Dermis blood vessel endothelial cell (primary cell): ENCODE measurements at regions not wholly inside any gene's neighbourhood (a gene's known extent, or its start where the extent isn't known, plus 50 kb on each side); places are given as distances from the start of the nearest gene placed in this dataset.

Experiments used
- DNase-seq: peaks from one replicate; pipeline ENCODE4 v3.0.0; 2010

DNA sequence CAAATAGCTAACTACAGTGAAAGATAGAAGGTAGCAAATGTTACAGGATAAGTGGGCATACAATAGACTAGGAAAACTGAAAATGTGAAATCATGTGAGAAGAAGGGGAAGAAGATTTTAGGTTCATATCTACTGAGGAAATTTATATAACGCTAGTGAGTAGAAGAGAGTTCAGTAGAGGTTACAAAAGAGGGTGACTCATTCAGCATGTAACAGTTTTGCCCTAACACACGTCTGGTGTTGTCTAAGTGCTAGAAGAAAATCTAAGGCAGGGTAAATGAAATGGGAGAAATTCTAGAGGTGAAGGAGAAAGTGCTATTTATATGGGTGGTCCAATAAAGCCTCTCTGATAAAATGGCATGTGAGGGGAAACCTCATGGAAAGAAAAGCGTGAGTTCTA lies 731.4 kb upstream of the POT1 start:
- no peak for DNase-seq

DNA sequence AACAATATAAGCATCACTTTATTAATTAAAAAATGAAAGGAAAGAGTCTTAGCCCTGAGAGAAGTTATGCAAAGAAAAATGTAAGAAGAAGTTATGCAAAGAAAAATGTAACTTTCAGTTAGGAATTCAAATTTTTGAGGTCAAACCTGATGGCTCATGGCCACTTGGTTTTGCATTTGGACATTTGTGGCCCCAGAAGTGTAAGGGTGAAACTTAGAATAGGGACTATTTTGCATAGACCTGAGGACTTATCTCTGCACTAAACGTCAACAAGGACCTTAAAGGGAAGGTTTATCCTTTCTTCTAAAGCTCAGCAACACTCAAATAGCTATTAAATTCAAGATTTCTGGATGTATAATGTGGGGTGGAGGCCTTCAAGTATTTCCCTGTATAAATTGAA lies 724.5 kb upstream of the POT1 start:
- no peak for DNase-seq

DNA sequence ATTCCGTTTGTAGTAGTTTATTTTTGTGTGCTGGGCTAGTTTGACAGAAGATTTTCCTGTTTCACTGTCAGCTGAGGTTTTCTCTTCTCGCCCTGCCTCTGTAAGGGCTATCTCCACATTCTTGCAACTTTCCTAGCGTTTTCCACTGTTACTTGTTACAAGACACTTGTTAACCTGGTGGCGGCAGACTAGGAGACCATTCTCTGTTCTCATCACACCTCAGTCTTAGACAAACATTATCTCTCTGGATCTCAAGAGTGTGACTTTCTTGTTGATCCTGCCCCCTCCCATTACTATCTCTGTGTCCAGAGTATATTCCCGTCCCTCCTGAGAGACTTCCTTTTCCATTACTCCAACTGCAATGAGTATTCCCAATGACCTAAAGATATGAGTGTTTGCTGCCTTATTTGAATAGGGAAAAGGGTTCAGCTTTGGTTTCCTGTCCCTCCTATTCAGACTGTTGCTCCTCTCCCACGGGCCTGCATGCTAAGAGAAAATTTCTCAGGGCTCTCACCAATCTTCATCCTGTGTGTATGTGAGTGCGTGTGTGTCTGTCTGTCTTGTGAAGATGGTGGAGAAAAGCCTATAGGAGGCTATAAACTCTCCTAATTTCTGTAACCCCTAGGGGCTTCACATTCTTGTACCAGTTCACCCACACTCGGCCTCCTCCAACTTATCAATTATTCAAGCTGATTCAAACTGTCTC lies 722.4 kb upstream of the POT1 start:
- no peak for DNase-seq

DNA sequence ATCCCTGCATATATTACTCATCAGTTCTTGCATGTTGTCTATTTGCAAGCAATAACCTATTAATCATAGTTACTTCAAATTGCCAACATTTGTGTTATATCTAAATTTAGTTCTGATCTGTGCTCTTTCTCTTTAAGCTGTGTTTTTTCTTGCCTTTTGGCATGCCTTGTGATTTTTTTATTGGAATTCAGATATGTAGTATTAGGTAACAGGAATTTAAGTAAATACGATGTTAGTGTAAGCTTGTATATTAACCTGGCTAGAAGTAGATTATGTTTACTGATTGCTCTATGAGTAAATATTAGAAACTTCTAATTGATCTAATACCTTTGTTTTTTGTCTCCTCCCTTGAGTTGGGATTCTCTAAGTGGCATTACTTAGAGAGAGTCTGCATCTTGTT lies 718.9 kb upstream of the POT1 start:
- DNase-seq: no peak

GRCh38 chr7:125645770-125646169 lies 716.1 kb upstream of the POT1 start:
- DNase-seq: no peak

DNA sequence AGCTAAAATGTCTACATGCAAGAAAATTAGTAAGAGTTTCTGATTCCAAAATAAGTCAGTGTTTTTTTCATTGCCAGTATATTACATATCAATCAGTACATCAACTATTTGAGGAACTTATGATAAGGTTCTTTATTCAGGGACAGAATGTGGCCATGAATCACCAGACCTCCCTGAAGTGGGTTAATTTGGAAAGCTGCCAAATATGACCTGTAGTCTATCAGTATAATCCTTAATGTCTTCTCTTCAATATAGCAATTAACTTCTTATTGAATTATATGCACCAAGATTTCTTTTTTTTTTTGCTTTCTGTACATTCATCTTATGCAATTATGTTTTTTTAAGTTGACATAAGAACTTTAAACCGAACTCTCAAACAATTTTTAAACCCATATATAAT lies 714.5 kb upstream of the POT1 start:
- DNase-seq: no peak

DNA sequence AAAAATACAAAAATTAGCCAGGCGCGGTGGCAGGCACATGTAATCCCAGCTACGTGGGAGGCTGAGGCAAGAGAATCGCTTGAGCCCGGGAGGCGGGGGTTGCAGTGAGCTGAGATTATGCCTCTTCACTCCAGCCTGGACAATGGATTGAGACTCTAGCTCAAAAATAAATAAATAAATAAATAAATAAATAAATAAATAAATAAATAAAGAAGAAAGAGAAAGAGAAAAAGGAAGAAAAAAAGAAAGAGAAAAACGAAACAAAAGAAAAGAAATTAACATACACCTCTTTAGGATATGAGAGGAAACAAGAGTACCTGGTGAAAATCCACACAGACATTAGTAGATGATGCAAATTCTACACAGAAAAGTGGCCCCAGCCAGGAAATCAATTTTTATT lies 713.7 kb upstream of the POT1 start:
- DNase-seq: no peak

DNA sequence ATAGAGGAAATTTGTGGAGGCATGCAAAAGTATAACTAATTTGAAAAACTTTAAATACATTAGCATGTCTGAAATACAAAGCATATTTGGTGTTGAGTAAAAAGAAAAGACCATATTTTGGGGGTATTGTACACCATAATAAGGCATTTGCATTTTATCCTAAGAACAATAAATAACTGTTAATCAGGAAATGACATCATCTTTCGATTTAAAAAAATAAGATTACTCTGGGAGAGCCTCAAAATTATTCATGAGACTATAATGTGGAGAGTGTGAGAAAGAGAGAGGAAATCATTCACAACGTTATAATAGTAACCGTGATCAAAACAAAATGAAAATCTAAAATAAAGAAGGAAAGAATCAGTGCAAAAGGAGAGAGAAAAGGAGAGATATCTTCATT lies 712.3 kb upstream of the POT1 start:
- no peak for DNase-seq

GRCh38 chr7:125636320-125636962 lies 706.8 kb upstream of the POT1 start:
- DNase-seq: no peak

DNA sequence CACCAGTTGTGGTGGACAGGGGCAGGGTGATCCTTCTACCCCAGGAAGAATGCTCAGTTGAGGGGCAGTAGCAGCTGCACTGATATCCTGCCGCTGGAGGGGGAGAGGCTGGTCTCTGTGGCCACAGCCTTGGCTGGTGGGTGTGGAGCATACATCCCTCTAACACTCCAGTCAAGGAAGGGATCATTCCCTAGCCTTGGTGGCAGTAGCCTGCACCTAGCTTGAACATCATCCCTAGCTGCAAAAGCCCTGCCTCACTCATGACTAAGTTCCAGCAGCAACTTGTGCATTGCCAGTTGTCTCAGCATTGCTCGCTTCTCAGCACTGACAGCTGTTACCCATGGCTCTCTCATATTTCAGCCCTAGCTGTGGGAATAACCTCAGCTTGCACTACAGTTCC lies 688.9 kb upstream of the POT1 start:
- DNase-seq: no peak

GRCh38 chr7:125611582-125611981 lies 682.0 kb upstream of the POT1 start:
- DNase-seq: no peak

- DNase-seq: no peak
These were observed 677.0 kb upstream of the POT1 start for GRCh38 chr7:125606671-125607070.

- DNase-seq: no peak
These were observed 675.6 kb upstream of the POT1 start for GRCh38 chr7:125605241-125605640.

DNA sequence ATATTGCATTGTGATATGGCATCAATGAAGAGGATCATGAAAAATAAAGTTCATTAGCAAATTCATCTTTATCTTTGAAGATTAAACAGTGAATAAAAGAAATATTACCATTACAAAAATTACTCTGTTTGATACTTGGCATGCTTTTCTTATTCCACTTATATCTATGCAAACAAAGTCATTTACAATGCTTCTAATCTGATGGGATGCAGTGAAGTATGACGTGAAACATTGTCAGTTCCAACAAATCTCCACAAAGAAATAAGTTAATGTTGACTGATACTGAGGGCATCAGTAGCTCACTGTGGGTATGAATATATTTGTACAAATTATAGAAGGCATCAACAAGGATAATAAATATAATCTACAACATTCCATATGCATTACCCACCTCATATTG lies 672.8 kb upstream of the POT1 start:
- DNase-seq: no peak

DNA sequence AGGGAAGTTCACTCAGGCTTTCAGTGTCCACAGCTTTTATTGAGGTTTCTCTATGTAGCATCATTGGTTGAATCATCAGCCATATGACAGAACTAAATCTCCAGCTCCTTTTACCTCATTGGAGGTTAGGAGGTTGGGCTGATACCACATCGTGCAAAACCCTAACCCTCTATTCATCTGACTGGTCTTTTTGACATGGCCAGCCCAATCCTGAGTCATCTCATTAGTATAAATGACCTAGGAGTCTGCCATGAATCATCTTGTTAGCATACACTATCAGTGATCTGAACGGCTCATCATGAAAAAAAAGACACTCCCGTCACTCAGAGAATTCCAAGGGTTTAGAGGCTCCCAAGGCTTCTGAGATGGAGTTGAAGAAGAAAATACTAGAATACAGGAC lies 669.8 kb upstream of the POT1 start:
- no peak for DNase-seq

DNA sequence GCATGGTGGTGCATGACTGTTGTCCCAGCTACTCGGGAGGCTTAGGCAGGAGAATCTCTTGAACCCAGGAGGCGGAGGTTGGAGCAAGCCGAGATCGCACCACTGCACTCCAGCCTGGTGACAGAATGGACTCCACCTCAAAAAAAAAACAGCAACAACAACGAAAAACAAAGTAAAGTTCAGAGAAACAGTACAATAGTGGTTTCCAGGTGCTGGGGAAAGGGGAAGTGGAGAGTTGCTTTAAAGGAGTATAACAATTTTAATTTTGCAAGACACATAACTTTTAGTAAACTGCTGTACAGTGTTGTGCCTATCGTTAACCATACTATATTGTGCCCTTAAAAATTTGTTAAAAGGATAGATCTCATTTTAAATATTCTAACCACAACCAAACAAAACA lies 662.7 kb upstream of the POT1 start:
- no peak for DNase-seq

GRCh38 chr7:125573126-125573525 lies 643.5 kb upstream of the POT1 start:
- no peak for DNase-seq

GRCh38 chr7:125572414-125572813 lies 642.8 kb upstream of the POT1 start:
- no peak for DNase-seq

GRCh38 chr7:125568799-125569198 lies 639.2 kb upstream of the POT1 start:
- DNase-seq: no peak

DNA sequence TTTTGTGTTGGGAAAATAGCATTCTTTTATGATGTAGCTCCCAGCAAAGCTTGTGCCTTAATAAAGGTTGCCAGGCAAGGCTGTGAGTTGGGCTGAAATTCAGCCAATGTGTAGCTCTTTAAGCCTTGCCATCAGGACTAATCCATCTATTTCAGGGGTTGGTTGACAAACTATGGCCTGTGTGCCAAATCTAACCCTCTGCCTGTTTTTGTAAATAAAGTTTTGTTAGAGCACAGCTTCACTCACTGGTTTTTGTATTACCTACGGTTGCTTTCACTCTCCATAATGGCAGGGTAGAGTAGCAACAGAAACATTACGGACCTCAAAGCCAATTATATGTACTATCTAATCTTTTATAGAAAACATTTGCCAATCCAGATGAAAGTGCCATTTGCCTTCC lies 638.1 kb upstream of the POT1 start:
- no peak for DNase-seq

DNA sequence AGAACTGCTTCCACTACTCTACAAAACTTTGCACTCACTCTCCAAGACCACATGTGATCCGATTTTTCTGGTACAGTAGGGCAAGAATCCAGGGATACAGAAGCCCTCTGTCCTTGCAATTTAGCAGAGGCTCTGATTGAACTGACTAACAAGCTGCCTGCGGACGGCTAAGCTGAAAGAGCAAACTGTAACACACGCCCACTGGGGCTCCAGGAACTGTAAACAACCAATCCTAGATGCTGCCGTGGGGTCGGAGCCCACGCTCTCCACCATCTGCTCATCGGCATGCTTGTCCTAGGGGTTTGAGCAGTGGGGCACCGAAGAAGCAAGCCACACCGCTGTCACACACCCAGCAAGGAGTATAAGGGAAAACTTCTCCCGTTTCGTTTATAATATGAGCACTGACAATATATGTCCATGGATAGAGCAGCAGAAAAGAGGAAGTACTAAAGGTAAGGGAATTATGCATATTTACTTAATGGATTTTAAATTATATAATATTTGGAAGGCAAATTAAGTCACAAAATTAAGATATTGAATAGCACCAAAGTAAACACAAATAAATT lies 634.4 kb upstream of the POT1 start:
- no peak for DNase-seq

DNA sequence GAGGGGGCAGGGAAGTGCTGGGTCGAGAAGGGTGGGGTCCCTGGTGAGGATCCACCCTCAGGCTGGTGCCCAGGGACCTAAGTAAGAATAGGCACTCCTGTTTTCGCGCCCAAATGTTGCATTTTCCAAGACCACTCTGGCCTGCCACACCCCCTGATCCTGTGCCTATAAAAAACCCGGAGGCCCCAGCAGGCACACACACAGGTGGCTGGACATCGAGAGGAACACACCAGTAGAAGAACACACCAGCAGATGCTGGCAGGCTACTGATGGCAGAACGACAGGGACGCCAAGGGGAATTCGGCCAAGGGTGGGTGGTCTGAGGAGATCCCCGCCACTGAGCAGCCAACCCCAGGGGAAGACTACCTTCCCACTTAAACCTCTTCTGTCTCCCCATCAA lies 633.9 kb upstream of the POT1 start:
- no peak for DNase-seq

DNA sequence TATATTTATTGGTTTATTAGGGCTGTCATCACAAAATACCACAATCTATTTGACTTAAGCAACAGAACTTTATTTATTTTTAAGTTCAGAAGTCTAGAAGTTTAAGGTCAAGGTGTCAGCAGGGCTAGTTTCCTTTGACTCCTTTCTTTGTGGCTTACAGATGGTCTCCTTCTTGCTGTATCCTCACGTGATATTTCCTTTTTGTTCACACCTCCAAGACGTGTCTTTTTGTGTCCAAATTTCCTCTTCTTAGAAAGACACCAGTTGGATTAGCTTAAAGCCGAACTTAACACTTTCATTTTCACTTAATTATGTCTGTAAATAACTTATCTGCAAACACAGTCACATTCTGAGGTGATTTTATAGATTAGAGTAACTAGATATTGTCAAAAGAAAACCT lies 631.4 kb upstream of the POT1 start:
- no peak for DNase-seq

- no peak for DNase-seq
These were observed 630.3 kb upstream of the POT1 start for GRCh38 chr7:125559921-125560320.

- DNase-seq: no peak
These were observed 626.3 kb upstream of the POT1 start for GRCh38 chr7:125555916-125556315.
